BJ (cell line): ENCODE measurements at regions not wholly inside any gene's neighbourhood (a gene's known extent, or its start where the extent isn't known, plus 50 kb on each side); places are given as distances from the start of the nearest gene placed in this dataset.

Experiments used
- CTCF ChIA-PET: fragments of 350-600 bp; formaldehyde crosslinking; extraction: SDS; loops from one replicate; lab custom pipeline; 2021; ENCODE audit warnings: antibody characterized with exemption, inconsistent platforms; lab: Yijun Ruan, JAX
- POLR2A ChIA-PET: fragments of 300-600 bp; sonication (Branson Sonifier 250); formaldehyde crosslinking; extraction: SDS; loops from one replicate; lab custom pipeline; 2021; ENCODE audit warnings: antibody characterized with exemption; lab: Charles Lee
- DNase-seq: peaks from one replicate; pipeline ENCODE4 v3.0.0-alpha.2; 2011; ENCODE audit warnings: low read depth
- H3K27me3 ChIP-seq: 2 replicates; pipeline ENCODE4 v1.6.0; 2011; ENCODE audit warnings: low read length; ENCODE audit not compliant: control insufficient read depth, insufficient read depth
- H3K36me3 ChIP-seq: 2 replicates; pipeline ENCODE4 v1.5.1; 2011; ENCODE audit warnings: low read length; ENCODE audit not compliant: control insufficient read depth, insufficient read depth
- H3K4me3 ChIP-seq: 2 replicates; pipeline ENCODE4 v1.5.1; 2011; ENCODE audit warnings: low read depth, mild to moderate bottlenecking, control low read depth, low read length
- CTCF ChIP-seq: IDR thresholded peaks from 2 replicates; pipeline ENCODE4 v1.5.1; 2011; ENCODE audit warnings: low read depth, mild to moderate bottlenecking, control low read depth, inconsistent platforms, low read length, moderate library complexity; ENCODE audit not compliant: insufficient read depth

GRCh38 chr12:124169577-124170284 lies 125.2 kb upstream of the RFLNA start:
- no peak for TF ChIP-seq CTCF
- ChIA-PET POLR2A (no interaction called here), CTCF (no interaction called here)

GRCh38 chr12:124170760-124171159 lies 124.1 kb upstream of the RFLNA start:
- TF ChIP-seq CTCF, result no peak
- POLR2A ChIA-PET, result no interaction called here

More at GRCh38 chr12:124169577-124170284, 125.2 kb upstream of the RFLNA start:
- no peak for DNase-seq
- no peaks in the 10 kb centered on the region for H3K36me3 ChIP-seq
- no peak overlapping the region for H3K4me3 ChIP-seq
- H3K27me3 ChIP-seq, result no peaks in the 10 kb centered on the region; the same call in 1 of the 2 replicates

DNA sequence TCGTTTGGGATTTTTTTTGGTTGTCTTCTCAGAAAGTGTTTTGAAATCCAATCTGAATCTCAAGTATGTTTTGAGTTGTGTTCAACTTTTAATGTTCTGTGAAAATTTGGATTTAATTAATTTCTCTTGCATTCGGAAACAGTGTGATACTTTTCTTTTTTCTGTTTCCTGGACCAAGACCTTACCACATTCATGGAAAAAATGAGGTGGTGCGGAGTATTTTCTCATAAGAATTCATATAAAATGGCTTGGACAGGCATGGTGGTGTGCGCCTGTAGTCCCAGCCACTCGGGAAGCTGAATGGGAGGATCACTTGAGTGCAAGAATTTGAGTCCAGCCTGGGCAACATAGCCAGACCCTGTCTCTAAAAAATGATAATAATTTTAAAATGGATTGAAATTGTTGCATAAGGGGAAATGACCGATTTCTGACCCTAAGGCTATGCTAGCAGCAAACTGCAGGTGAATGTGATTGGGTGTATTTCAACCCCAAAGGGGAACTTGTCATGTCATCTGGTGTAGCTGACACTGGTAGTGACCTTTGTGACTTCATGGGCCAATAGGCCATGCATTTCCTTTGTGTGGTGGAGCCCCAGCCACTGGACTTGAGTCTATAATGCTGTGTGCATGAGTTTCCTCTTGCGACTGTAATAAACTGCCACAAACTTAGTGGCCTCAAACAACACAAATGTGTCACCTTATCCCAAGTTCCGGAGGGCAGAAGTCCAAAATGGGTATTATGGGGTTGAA lies 123.5 kb upstream of the RFLNA start:
- POLR2A ChIA-PET, result no interaction called here
- H3K27me3 ChIP-seq, result no peaks in the 10 kb centered on the region; the same call in 1 of the 2 replicates
- H3K4me3 ChIP-seq, result no peak overlapping the region
- TF ChIP-seq CTCF, result no peak
- no peaks in the 10 kb centered on the region for H3K36me3 ChIP-seq
- CTCF ChIA-PET, result interaction anchor here (1.1 kb wide), 1 partner anchor 106 kb away, joined by 3 read pairs; no protein-coding TSS in a partner anchor
- no peak for DNase-seq

More at GRCh38 chr12:124170760-124171159, 124.1 kb upstream of the RFLNA start:
- CTCF ChIA-PET, result interaction anchor here (1.1 kb wide), 1 partner anchor 107 kb away, joined by 3 read pairs; no protein-coding TSS in a partner anchor
- no peak for DNase-seq
- H3K4me3 ChIP-seq, result no peak overlapping the region
- H3K27me3 ChIP-seq, result no peaks in the 10 kb centered on the region; the same call in 1 of the 2 replicates
- no peaks in the 10 kb centered on the region for H3K36me3 ChIP-seq

- ChIA-PET POLR2A (interaction anchor here (0.6 to 0.7 kb wide), 3 partner anchors 19 to 422 kb away, joined by 3 to 5 read pairs (median 4); no protein-coding TSS in a partner anchor), CTCF (no interaction called here)
- peak; percentile 32 for DNase-seq
- H3K27me3 ChIP-seq, result no peaks in the 10 kb centered on the region
- no peaks in the 10 kb centered on the region for H3K36me3 ChIP-seq
- H3K4me3 ChIP-seq, result no peak overlapping the region
- TF ChIP-seq CTCF, result no peak
These were observed 122.3 kb upstream of the RFLNA start for GRCh38 chr12:124172636-124173035.

DNA sequence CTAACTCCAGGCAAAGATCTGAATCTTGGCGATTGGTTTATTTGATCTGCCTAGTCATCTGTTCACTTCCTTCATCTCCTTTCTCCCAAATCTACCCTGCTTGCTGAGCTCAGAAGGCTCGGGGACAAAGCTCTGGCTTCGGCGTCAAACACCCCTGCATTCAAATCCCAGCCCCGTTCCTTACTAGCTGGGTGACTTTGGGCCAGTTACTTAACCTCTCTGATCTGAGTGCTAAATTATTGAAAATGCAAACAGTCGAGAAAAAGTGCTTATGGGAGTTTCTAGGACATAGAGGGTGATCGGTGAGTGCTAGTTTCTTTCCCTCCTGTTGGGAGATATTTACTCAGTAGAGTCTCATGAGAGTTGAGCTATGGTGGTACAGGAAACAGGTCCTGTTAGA lies 121.2 kb upstream of the RFLNA start:
- H3K4me3 ChIP-seq, result no peak overlapping the region
- ChIA-PET POLR2A (no interaction called here), CTCF (interaction anchor here (0.6 to 1.7 kb wide), 5 partner anchors 15 to 590 kb away, joined by 3 to 7 read pairs (median 4); no protein-coding TSS in a partner anchor)
- H3K27me3 ChIP-seq, result no peaks in the 10 kb centered on the region
- no peaks in the 10 kb centered on the region for H3K36me3 ChIP-seq
- no peak for DNase-seq
- TF ChIP-seq CTCF, result no peak
